ENCODE measurements at regions not wholly inside any gene's neighbourhood (a gene's known extent, or its start where the extent isn't known, plus 50 kb on each side); places are given as distances from the start of the nearest gene placed in this dataset.
A peak's percentile ranks its signal among the peaks of the same experiment; 100 is the strongest.

- TF ChIP-seq RCOR1 (IDR thresholded peaks at IDR 0.05; ENCODE audit: low read length) (no peak), RFX5 (IDR thresholded peaks at IDR 0.05; ENCODE audit: low read length) (no peak), RXRA (IDR thresholded peaks at IDR 0.05; ENCODE audit: borderline replicate concordance, low read depth) (peak; percentile 69; the same call in 1 of the 2 replicates), NRF1 (IDR thresholded peaks at IDR 0.05; ENCODE audit: low read depth, low read length) (no peak), TEAD4 (IDR thresholded peaks at IDR 0.05; ENCODE audit: borderline replicate concordance, insufficient read depth) (peak; percentile 47; the same call in 1 of the 2 replicates), JUND (IDR thresholded peaks at IDR 0.05) (peak; percentile 57), ZBTB33 (IDR thresholded peaks at IDR 0.05; ENCODE audit: borderline replicate concordance, low read depth) (no peak), YY1 (IDR thresholded peaks at IDR 0.05; ENCODE audit: low read depth) (no peak; the same call in 1 of the 2 replicates), CHD2 (IDR thresholded peaks at IDR 0.05; ENCODE audit: low read length, partially characterized antibody) (no peak)
- TF ChIP-seq, protein P1, sequence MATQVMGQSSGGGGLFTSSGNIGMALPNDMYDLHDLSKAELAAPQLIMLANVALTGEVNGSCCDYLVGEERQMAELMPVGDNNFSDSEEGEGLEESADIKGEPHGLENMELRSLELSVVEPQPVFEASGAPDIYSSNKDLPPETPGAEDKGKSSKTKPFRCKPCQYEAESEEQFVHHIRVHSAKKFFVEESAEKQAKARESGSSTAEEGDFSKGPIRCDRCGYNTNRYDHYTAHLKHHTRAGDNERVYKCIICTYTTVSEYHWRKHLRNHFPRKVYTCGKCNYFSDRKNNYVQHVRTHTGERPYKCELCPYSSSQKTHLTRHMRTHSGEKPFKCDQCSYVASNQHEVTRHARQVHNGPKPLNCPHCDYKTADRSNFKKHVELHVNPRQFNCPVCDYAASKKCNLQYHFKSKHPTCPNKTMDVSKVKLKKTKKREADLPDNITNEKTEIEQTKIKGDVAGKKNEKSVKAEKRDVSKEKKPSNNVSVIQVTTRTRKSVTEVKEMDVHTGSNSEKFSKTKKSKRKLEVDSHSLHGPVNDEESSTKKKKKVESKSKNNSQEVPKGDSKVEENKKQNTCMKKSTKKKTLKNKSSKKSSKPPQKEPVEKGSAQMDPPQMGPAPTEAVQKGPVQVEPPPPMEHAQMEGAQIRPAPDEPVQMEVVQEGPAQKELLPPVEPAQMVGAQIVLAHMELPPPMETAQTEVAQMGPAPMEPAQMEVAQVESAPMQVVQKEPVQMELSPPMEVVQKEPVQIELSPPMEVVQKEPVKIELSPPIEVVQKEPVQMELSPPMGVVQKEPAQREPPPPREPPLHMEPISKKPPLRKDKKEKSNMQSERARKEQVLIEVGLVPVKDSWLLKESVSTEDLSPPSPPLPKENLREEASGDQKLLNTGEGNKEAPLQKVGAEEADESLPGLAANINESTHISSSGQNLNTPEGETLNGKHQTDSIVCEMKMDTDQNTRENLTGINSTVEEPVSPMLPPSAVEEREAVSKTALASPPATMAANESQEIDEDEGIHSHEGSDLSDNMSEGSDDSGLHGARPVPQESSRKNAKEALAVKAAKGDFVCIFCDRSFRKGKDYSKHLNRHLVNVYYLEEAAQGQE (IDR thresholded peaks at IDR 0.05; ENCODE audit: low read depth, low read length) = no peak
- TF ChIP-seq, protein P2, sequence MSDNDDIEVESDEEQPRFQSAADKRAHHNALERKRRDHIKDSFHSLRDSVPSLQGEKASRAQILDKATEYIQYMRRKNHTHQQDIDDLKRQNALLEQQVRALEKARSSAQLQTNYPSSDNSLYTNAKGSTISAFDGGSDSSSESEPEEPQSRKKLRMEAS (IDR thresholded peaks at IDR 0.05; ENCODE audit: low read depth) = no peak
Measured at GRCh38 chr2:215684448-215685237, 248.8 kb upstream of the FN1 start (continued).

GRCh38 chr2:215683295-215683694, 247.4 kb upstream of the FN1 start:
- peaks cover 15 to 26% of the 10 kb centered on the region in 2 experiments for H3K4me1 ChIP-seq (ENCODE audit: control insufficient read depth in 1 of 2, insufficient read depth in 2 of 2, low read depth in 1 of 2, low read length in 1 of 2)

More at GRCh38 chr2:215683295-215683694, 247.4 kb upstream of the FN1 start:
- peaks cover 25% of the 10 kb centered on the region for H3F3A ChIP-seq (replicated peaks; ENCODE audit: insufficient read depth)
- no peak overlapping the region for H3K4me3 ChIP-seq (ENCODE audit: low read depth in 2 of 2, low read length in 1 of 2)
- ChIA-PET CTCF (no interaction called here), POLR2A (no interaction called here)
- H2AFZ ChIP-seq (ENCODE audit: low read depth) = no peak overlapping the region
- no peak overlapping the region for H3K27ac ChIP-seq (ENCODE audit: low read depth in 2 of 2, low read length in 1 of 2)
- H3K27me3 ChIP-seq (ENCODE audit: insufficient read depth) = no peaks in the 10 kb centered on the region
- no peaks in the 10 kb centered on the region for H3K9me3 ChIP-seq
- H3K4me2 ChIP-seq = no peak overlapping the region
- H3K79me2 ChIP-seq (ENCODE audit: insufficient read depth) = no peaks in the 10 kb centered on the region
- H3K9ac ChIP-seq = no peak overlapping the region
- no peaks in the 10 kb centered on the region for H3K9me2 ChIP-seq
- no peaks in the 10 kb centered on the region for H4K20me1 ChIP-seq (ENCODE audit: insufficient read depth)
- no peak for TF ChIP-seq EZH2phosphoT487 (IDR thresholded peaks at IDR 0.05; ENCODE audit: borderline replicate concordance, low read depth)
- TF ChIP-seq RXRA (IDR thresholded peaks at IDR 0.05; ENCODE audit: borderline replicate concordance, low read depth) = no peak
- TF ChIP-seq, protein P2 (IDR thresholded peaks at IDR 0.05; ENCODE audit: low read depth) = no peak
- TF ChIP-seq YY1 (IDR thresholded peaks at IDR 0.05; ENCODE audit: low read depth) = no peak
- TF ChIP-seq SIN3A (IDR thresholded peaks at IDR 0.05; ENCODE audit: borderline replicate concordance, low read depth, low read length) = no peak
- no peak for TF ChIP-seq FOSL2 (IDR thresholded peaks at IDR 0.05; ENCODE audit: borderline replicate concordance, low read depth)
- no peak for TF ChIP-seq GATA2 (CRISPR knock-in tag; IDR thresholded peaks at IDR 0.05)
- 76% methylated on average over 4 of the region's 4 CpGs for WGBS (ENCODE audit: low lambda C conversion rate)
- DNase-seq = no peak
- no peaks in the 10 kb centered on the region for H3K36me3 ChIP-seq (replicated peaks in 1 of 2; ENCODE audit: control insufficient read depth in 1 of 2, insufficient read depth in 2 of 2, low read length in 1 of 2)

All from SK-N-SH (cell line).